ENCODE measurements at regions not wholly inside any gene's neighbourhood (a gene's known extent, or its start where the extent isn't known, plus 50 kb on each side); places are given as distances from the start of the nearest gene placed in this dataset.

DNA sequence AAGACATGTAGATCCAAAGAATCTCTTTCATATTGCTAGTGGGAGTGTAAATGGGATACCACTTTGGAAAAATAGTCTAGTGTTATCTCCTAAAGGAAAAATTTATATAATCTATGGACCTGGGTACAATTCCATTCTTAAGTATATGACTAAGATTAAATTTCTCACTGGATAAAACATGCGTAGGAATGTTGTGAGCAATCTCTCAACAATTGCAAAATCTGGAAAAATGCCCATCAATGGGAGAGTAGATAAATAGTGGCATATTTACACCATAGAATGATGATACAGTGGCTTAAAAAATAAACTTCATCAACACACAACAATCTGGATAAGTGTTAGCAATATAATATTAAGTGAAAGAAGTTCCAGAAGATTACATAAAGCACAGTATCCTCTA, 469.5 kb downstream of the MAN2A1 start:
- no peak for DNase-seq

DNA sequence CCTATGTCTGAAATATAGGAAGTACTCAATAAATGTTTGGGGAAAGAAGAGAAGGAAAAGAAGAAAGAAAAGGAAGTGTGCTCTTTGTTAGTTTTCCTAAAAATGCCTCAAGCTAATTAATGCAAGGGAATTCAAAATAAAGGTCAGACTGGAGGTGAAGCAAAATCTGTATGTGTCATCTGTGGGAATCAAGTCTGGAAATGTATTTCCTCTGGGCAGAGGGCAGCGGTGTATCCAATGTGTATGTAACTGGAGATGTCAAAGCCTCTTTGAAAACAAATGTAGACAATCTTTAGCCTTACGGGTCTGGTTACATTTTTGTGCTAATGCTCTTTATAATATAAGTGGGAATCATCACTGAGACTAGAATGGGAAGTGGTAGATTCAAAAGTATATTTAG, 471.4 kb downstream of the MAN2A1 start:
- no peak for DNase-seq

- no peak for DNase-seq
Observed at GRCh38 chr5:110165366-110165765, 475.6 kb downstream of the MAN2A1 start.

DNA sequence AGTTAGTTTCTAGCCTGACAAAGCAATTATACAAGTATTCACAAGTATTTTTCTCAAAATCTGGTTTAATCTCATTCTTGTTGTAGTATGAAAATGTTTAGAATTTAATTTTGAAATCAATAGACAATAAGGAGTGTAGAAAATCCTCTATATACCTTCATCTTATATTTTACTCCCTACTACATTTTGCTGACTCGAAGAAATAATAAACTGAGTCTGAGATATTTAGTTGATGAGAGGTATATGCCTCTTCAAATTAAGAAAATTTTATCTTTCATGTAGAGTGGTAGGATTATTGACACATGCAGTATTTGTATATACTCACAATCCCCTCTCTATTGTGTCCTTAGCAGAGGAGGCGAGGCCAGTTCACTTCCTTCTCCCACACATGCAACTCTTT, 477.7 kb downstream of the MAN2A1 start:
- DNase-seq, result no peak

DNA sequence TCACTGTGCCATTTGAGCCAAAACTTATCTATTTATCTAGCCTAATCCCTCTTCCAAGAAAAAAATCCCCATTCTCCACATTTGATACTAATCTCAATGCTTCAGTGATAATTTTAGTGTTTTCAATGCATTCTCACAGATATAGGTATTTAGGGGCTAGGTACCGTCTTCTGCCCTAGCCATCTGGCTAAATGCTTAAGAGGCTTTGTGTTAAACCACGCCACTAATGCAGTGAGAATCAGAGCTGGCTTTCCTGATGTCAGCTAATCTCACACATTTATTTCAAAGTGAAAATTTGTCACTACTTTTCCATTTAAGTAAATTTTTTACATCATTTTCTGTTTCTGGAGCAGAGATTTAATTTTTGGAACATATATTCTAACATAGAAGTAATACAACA, 479.7 kb downstream of the MAN2A1 start:
- DNase-seq, result no peak

DNA sequence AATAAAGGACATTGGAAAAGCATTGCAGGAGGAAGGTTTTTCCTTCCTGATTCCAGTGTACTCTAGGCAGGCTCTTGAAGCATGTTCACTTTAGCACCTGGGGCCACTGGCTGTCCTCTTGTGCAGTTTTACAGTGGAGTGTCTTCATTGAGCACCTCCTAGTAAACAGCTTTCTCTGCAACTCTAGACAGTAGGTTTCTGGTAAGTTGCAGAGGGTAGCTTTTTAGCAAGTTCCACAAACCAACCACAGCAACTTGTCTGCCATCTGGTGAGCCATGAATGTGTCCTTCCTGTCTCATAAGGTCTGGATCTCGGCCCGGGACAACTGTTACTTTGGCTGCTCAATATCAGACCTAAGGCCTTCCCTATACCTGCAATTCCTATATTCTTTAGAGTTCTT, 488.0 kb downstream of the MAN2A1 start:
- DNase-seq, result no peak

DNA sequence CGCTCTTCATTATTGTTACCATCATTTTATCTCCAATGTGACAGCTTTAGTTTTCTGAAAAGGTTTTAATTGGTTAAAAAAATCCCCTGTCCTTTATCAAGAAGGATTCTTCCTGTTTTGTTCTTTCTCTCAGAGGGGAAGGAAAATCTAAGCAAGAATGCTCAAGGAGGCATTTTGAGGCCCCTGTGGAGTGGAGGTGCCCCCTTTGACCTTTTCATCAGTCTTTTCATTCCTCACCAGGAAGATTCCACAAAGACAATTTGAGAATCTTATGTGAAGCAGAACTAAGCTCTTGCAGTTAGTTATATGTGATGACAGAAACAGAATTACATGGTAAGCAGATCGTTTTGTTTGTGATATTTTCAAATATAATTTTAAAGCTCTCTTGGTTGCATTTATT, 489.6 kb downstream of the MAN2A1 start:
- no peak for DNase-seq

- DNase-seq, result no peak
Observed at GRCh38 chr5:110194191-110194590, 504.5 kb downstream of the MAN2A1 start.

GRCh38 chr5:110195288-110195687, 505.6 kb downstream of the MAN2A1 start:
- no peak for DNase-seq

DNA sequence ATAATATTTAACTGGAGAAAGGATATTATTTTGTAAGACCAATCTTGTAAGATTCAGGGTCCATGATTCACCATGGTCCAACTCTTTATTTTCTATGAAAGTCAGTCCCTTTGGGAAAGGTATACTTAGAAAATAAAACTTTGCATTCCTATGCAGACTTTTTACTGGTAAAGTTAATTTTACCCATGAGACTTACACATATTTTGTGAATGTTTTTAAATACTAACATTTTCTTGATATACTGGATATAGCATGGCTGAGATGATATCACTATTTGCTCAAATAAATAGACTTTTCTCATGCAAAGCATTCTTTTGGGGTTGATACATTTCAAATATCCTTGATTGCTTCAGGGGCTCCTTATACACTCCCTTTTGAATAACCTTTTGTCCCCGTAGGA, 512.1 kb downstream of the MAN2A1 start:
- no peak for DNase-seq

- no peak for DNase-seq
Observed at GRCh38 chr5:110203661-110204060, 513.9 kb downstream of the MAN2A1 start.

- no peak for DNase-seq
Observed at GRCh38 chr5:110209401-110209800, 517.1 kb downstream of the TMEM232 start.

DNA sequence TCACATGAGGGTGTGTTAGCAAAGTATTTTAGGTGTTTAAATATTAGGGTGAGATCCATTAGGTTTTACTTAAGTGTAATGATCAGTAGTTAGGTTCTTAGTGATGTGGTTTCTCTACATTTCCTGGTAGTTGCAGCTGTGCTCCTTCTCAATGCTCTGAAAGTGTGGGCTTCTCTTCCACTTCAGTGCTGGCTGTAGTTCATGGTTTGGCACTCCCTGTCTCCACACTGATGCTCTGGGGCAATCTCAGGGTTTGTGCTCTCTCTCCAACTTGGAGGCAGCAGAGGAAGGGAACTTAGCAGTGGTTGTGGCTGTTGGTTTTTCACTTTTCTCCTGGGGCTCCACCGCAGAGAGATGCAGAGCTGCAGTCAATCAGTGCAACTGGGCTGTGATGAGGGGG, 507.5 kb downstream of the TMEM232 start:
- no peak for DNase-seq

DNA sequence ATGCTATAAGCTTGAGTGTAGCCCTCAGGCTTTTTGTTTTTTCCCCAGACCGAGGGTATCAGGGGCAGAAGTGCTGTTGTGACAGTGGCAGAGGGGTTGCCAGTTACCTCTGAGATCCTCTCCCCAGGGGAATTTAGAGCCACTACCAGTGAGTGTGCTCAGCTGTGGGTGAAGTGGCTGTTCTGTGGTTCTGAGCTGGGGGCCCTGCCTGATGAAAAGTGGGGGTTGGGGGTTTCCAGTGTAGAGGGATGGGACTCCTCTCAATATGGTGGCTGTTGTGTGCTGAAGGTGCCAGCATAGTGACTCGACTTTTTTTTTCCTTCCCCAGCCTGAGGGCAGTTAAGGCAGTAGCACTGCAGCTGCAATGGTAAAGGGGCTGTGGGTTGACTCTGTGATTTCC, 506.7 kb downstream of the TMEM232 start:
- no peak for DNase-seq

DNA sequence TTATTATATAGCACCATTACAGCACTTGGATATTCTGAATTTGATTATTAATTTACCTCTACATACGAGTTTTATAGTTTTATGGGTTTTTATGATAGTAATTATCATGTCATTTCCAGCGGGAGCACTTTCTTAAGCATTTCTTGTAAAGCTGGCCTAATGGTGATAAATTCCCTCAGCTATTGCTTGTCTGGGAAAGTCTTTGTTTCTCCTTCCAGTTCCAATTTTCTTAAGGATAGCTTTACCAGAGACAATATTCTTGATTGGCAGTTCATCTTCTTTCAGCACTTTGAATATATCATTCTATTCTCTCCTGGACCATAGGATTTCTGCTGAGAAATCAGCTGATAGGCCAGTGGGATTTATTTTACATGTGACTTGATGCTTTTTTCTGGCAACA, 505.4 kb downstream of the TMEM232 start:
- DNase-seq, result no peak

DNA sequence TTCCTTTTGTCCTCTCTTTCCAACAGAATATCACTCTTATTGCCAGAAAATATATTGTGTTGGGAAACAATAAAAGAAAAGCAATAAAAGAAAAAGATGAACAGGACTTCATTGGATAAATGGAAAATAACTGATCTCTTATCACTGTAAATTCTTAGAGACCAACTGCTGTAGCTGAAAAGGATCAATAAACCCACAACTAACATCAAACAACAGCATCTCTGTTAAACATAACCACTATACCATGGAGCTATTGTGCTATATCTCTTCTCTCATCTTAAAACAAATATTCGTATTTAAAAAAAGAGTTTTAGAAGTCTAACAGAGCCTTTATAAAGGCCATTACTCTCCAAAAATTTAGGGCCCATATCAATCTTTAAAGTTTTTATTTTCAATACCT, 502.4 kb downstream of the TMEM232 start:
- DNase-seq, result no peak

GRCh38 chr5:110225949-110226348, 500.5 kb downstream of the TMEM232 start:
- DNase-seq, result no peak

DNA sequence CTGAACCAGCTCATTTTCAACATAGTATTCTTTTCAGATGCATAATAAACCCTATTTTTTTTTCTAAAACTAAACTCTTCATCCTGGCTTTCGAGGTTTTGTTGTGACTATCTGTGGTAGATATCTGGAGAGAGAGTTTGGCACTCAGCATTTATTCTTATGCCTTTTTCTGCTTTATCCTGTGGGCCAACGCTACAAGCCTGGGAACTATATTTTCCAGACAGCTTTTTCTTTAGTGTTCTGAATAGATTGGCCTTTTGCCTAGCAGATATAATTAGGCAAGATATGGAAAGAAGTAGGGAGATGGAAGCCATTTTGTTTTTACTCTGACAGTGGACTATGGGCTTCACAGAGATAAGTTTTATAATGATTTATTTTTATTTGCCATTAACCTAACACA, 486.7 kb downstream of the TMEM232 start:
- DNase-seq, result no peak

- DNase-seq, result no peak
Observed at GRCh38 chr5:110242950-110243349, 483.5 kb downstream of the TMEM232 start.

GRCh38 chr5:110248921-110249320, 477.6 kb downstream of the TMEM232 start:
- DNase-seq, result no peak

DNA sequence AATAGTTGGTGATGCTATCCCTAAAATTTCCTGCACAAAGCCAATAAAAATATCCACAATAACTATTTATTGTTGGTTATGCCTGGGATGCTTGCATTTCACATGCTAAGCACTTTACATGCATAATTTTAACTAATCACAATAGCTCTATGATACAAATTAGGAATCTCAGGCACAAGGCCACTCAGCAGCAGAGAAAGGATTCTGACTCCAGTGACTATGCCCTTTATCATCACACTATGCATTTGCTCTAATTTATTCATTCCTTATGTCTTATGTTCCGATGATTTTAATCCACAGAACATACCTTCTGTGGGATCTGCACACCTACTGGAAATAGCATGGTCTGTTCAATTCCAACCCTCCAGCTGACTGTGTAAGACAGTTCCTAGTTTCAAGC, 476.1 kb downstream of the TMEM232 start:
- no peak for DNase-seq

DNA sequence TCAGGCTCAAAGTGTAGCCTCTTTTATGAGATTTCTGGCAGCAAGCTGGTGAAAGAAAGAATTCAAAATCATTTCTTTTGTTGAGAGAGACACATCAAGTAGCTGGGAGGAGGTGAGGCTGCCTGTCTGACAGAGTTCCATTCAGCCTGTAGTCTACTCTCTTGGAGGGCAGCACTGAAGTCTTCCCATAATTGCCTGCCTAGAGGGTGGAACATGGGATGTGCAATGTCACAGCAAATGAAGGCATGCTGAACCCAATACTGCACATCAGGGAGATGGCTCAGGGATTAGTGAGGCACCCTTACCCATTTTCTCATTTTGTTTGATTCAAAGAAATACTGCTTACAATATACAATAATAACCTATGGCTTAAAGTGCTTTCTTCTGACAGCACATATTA, 475.7 kb downstream of the TMEM232 start:
- DNase-seq, result no peak

DNA sequence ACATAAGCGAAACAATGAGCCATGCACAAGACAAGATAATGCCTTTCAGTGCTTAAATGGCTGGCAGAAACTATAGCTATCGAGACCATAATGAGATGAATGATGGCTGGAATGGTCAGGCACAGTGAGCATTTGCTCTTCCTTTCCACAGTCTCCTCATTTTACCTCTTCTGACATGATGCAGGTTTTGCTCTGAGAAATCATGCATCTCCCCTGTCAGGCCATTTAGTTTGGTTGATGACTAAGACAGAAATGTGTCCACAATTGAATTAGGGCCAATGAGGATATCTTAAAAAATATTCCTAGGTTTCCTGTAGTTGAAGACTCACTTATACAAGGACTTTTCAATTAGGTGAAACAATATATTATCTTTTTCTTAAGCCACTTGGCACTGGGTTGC, 475.1 kb downstream of the TMEM232 start:
- no peak for DNase-seq

GRCh38 chr5:110255194-110255593, 471.3 kb downstream of the TMEM232 start:
- no peak for DNase-seq

GRCh38 chr5:110256298-110256697, 470.2 kb downstream of the TMEM232 start:
- DNase-seq, result no peak

DNA sequence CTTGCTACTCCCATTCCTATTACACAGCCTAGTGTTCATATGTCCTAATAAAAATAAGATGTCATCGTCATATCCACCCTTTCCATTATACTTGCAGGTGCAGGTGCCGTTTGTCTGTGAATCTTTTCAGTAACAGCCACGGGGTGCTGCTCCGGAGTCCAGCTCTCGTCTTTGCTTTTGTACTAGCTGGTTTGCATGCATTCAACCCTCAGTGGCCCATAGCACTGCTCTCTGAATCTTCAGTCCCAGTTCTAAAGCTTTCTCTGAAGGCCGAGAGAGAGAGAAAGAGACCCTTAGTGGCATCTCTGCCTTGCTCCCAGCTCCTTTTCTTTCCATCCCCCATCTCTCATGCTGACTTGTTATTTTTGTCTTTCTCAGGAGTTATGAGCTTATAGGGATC, 468.5 kb downstream of the TMEM232 start:
- DNase-seq, result no peak

All from bone marrow (tissue), 2 donors.